K562 (cell line): ENCODE measurements at regions not wholly inside any gene's neighbourhood (a gene's known extent, or its start where the extent isn't known, plus 50 kb on each side); places are given as distances from the start of the nearest gene placed in this dataset.

Experiments
- ATAC-seq: fragments of 200-7000 bp; cut with Tn5 transposase; 3 replicates; pipeline ENCODE4 v1.9.1; 2020; ENCODE audit warnings: moderate library complexity
- BruUV-seq: library from RNA; stranded (reverse); fragments of 400-500 nt; replicated peaks from 2 replicates; lab custom pipeline; 2021; lab: Mats Ljungman, UMichigan
- CTCF ChIA-PET: fragments of 300-600 bp; formaldehyde crosslinking; extraction: SDS; loops from one replicate; lab custom pipeline; 2021; ENCODE audit warnings: low intra/inter-chr PET ratio; lab: Yijun Ruan, JAX
- POLR2A ChIA-PET: fragments of 300-600, 350-650 bp; sonication (Branson Sonifier 250); formaldehyde crosslinking; extraction: SDS; loops from one replicate; lab custom pipeline; 2021; ENCODE audit warnings: antibody characterized with exemption, inconsistent platforms; lab: Yijun Ruan, JAX
- DNase-seq, 4 experiments: peaks; one replicate each; pipeline versions ENCODE4 v3.0.0 to v3.0.0-alpha.2; 2011 to 2018; ENCODE audit warnings: low spot score in 3 of 4, mixed read lengths in 3 of 4; ENCODE audit errors: extremely low read depth in 1 of 4
- FAIRE-seq: peaks from 2 replicates; lab custom pipeline; 2011; peaks lifted over from hg19 to GRCh38; lab: Jason Lieb, UNC
- H2AFZ ChIP-seq: 2 replicates; pipeline ENCODE4 v1.6.0; 2011; ENCODE audit warnings: low read depth, low read length, control low read depth, inconsistent platforms
- H3K27ac ChIP-seq: fragments of 200-600 bp; 3 replicates; pipeline ENCODE4 v1.8.0; 2011; ENCODE audit warnings: low read depth, mild to moderate bottlenecking, control low read depth, inconsistent platforms, low read length, moderate library complexity, mixed read lengths; ENCODE audit errors: extremely low read depth
- H3K27me3 ChIP-seq, 2 experiments: fragments of 300-600 bp in 1 of 2; 2 replicates in 1 of 2; 3 replicates in 1 of 2; pipeline versions ENCODE4 v1.6.0 to v1.8.0; 2011; ENCODE audit warnings: inconsistent platforms in 2 of 2, low read length in 2 of 2, mild to moderate bottlenecking in 1 of 2, mixed read lengths in 1 of 2, moderate library complexity in 1 of 2; ENCODE audit not compliant: control insufficient read depth in 2 of 2, insufficient read depth in 2 of 2
- H3K36me3 ChIP-seq: fragments of 300-600 bp; 3 replicates; pipeline ENCODE4 v1.8.0; 2011; ENCODE audit warnings: mild to moderate bottlenecking, low read length, inconsistent platforms; ENCODE audit not compliant: control insufficient read depth, insufficient read depth
- H3K4me1 ChIP-seq, 2 experiments: fragments of 200-600 bp in 1 of 2; replicated peaks in 1 of 2; 2 replicates in 1 of 2; 3 replicates in 1 of 2; pipeline versions ENCODE4 v1.5.1 to v1.8.0; 2011; ENCODE audit warnings: inconsistent platforms in 2 of 2, low read length in 2 of 2, mild to moderate bottlenecking in 1 of 2, mixed read lengths in 1 of 2, moderate library complexity in 1 of 2; ENCODE audit not compliant: control insufficient read depth in 2 of 2, insufficient read depth in 2 of 2
- H3K4me2 ChIP-seq: 2 replicates; pipeline ENCODE4 v1.6.1; 2011; ENCODE audit warnings: low read length, control low read depth, inconsistent platforms, mixed read lengths; ENCODE audit not compliant: insufficient read depth
- H3K4me3 ChIP-seq: fragments of 200-600 bp; sonication (generic), shearing (Covaris generic); 2 replicates; pipeline ENCODE4 v1.5.1; 2016; ENCODE audit warnings: control low read depth, inconsistent platforms
- H3K79me2 ChIP-seq: fragments of 200-600 bp; 3 replicates; pipeline ENCODE4 v1.8.0; 2011; ENCODE audit warnings: low read length, inconsistent platforms; ENCODE audit not compliant: control insufficient read depth, insufficient read depth
- H3K9ac ChIP-seq, 2 experiments: 2 replicates each; pipeline versions ENCODE4 v1.6.0 to v1.6.1; 2011; ENCODE audit warnings: low read depth in 2 of 2, low read length in 2 of 2, control low read depth in 1 of 2, inconsistent platforms in 1 of 2, mild to moderate bottlenecking in 1 of 2, mixed read lengths in 1 of 2; ENCODE audit not compliant: insufficient read depth in 1 of 2
- H3K9me1 ChIP-seq: one replicate; pipeline ENCODE4 v1.6.0; 2011; ENCODE audit warnings: inconsistent platforms, mild to moderate bottlenecking, low read length, moderate library complexity; ENCODE audit not compliant: control insufficient read depth, insufficient read depth
- H3K9me3 ChIP-seq: replicated peaks from 2 replicates; pipeline ENCODE4 v1.5.1; 2011; ENCODE audit warnings: low read depth, low read length, inconsistent platforms; ENCODE audit not compliant: control insufficient read depth, insufficient read depth
- H4K20me1 ChIP-seq: replicated peaks from 2 replicates; pipeline ENCODE4 v1.6.1; 2011; ENCODE audit warnings: low read length, inconsistent platforms, mixed read lengths; ENCODE audit not compliant: control insufficient read depth, insufficient read depth
- IFI16 ChIP-seq: fragments of 250-450 bp; sonication (Bioruptor Pico); IDR thresholded peaks from 2 replicates; pipeline ENCODE4 v2.1.2; 2022; ENCODE audit warnings: mild to moderate bottlenecking, inconsistent platforms
- WGBS: fragments of 100-300 bp; shearing (Covaris generic); methylation state at CpG from one replicate; pipeline ENCODE4 v1.1.6; 2016; ENCODE audit warnings: low coverage, mixed read lengths; ENCODE audit not compliant: insufficient coverage; ENCODE audit errors: missing lambda C conversion rate; 5-methylcytosine and 5-hydroxymethylcytosine counted together
- in situ Hi-C: fragments of 300-500 bp; cut with MboI; formaldehyde crosslinking; loops from 4 replicates; pipeline ENCODE4 v1.15.0; 2018; ENCODE audit warnings: inconsistent platforms, mixed read lengths
- intact Hi-C: fragments of 100-400 bp; cut with micrococcal nuclease; formaldehyde crosslinking; loops from 2 replicates; pipeline ENCODE4 v1.14.2; 2022
- TF ChIP-seq, protein P1 (sequence below): fragments of 450-650 bp; IDR thresholded peaks from 2 replicates; pipeline ENCODE4 v1.6.1; 2016; ENCODE audit warnings: mild to moderate bottlenecking, moderate library complexity
- TF ChIP-seq, protein P2 (sequence below): IDR thresholded peaks from 2 replicates; pipeline ENCODE4 v1.6.1; 2014; ENCODE audit warnings: antibody characterized with exemption

DNA sequence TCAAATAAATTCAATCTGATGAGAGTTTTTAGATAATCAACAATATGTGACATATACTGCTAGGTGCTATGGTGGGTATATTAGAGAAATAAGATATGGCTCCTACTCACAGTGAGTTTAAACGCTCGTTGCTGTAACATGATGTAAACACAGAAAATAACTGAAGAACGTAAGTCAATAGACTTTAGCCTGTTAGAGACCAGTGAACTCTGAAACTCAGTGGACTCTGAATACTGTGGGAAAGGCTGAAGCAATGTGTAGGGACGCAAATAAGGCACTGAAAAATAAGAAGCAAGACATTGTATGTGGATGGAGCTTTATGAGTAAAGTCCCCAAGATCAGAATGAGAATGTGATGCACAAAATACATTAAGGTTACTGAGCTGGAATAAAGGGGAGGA, 431.6 kb downstream of the TFAP2B start:
- H3K4me1 ChIP-seq, result no peaks in the 10 kb centered on the region
- H3K4me2 ChIP-seq, result no peak overlapping the region
- no peak for DNase-seq
- no peaks in the 10 kb centered on the region for H4K20me1 ChIP-seq
- H3K9me1 ChIP-seq, result no peaks in the 10 kb centered on the region
- no peaks in the 10 kb centered on the region for H3K36me3 ChIP-seq
- no peak overlapping the region for H3K9ac ChIP-seq
- ChIA-PET CTCF (no interaction called here), POLR2A (no interaction called here)
- no peak for ATAC-seq
- no peaks in the 10 kb centered on the region for H3K9me3 ChIP-seq
- in situ Hi-C loops, result no loop called here
- intact Hi-C loops, result no loop called here
- TF ChIP-seq, protein P1, sequence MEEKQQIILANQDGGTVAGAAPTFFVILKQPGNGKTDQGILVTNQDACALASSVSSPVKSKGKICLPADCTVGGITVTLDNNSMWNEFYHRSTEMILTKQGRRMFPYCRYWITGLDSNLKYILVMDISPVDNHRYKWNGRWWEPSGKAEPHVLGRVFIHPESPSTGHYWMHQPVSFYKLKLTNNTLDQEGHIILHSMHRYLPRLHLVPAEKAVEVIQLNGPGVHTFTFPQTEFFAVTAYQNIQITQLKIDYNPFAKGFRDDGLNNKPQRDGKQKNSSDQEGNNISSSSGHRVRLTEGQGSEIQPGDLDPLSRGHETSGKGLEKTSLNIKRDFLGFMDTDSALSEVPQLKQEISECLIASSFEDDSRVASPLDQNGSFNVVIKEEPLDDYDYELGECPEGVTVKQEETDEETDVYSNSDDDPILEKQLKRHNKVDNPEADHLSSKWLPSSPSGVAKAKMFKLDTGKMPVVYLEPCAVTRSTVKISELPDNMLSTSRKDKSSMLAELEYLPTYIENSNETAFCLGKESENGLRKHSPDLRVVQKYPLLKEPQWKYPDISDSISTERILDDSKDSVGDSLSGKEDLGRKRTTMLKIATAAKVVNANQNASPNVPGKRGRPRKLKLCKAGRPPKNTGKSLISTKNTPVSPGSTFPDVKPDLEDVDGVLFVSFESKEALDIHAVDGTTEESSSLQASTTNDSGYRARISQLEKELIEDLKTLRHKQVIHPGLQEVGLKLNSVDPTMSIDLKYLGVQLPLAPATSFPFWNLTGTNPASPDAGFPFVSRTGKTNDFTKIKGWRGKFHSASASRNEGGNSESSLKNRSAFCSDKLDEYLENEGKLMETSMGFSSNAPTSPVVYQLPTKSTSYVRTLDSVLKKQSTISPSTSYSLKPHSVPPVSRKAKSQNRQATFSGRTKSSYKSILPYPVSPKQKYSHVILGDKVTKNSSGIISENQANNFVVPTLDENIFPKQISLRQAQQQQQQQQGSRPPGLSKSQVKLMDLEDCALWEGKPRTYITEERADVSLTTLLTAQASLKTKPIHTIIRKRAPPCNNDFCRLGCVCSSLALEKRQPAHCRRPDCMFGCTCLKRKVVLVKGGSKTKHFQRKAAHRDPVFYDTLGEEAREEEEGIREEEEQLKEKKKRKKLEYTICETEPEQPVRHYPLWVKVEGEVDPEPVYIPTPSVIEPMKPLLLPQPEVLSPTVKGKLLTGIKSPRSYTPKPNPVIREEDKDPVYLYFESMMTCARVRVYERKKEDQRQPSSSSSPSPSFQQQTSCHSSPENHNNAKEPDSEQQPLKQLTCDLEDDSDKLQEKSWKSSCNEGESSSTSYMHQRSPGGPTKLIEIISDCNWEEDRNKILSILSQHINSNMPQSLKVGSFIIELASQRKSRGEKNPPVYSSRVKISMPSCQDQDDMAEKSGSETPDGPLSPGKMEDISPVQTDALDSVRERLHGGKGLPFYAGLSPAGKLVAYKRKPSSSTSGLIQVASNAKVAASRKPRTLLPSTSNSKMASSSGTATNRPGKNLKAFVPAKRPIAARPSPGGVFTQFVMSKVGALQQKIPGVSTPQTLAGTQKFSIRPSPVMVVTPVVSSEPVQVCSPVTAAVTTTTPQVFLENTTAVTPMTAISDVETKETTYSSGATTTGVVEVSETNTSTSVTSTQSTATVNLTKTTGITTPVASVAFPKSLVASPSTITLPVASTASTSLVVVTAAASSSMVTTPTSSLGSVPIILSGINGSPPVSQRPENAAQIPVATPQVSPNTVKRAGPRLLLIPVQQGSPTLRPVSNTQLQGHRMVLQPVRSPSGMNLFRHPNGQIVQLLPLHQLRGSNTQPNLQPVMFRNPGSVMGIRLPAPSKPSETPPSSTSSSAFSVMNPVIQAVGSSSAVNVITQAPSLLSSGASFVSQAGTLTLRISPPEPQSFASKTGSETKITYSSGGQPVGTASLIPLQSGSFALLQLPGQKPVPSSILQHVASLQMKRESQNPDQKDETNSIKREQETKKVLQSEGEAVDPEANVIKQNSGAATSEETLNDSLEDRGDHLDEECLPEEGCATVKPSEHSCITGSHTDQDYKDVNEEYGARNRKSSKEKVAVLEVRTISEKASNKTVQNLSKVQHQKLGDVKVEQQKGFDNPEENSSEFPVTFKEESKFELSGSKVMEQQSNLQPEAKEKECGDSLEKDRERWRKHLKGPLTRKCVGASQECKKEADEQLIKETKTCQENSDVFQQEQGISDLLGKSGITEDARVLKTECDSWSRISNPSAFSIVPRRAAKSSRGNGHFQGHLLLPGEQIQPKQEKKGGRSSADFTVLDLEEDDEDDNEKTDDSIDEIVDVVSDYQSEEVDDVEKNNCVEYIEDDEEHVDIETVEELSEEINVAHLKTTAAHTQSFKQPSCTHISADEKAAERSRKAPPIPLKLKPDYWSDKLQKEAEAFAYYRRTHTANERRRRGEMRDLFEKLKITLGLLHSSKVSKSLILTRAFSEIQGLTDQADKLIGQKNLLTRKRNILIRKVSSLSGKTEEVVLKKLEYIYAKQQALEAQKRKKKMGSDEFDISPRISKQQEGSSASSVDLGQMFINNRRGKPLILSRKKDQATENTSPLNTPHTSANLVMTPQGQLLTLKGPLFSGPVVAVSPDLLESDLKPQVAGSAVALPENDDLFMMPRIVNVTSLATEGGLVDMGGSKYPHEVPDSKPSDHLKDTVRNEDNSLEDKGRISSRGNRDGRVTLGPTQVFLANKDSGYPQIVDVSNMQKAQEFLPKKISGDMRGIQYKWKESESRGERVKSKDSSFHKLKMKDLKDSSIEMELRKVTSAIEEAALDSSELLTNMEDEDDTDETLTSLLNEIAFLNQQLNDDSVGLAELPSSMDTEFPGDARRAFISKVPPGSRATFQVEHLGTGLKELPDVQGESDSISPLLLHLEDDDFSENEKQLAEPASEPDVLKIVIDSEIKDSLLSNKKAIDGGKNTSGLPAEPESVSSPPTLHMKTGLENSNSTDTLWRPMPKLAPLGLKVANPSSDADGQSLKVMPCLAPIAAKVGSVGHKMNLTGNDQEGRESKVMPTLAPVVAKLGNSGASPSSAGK, result no peak
- TF ChIP-seq, protein P2, sequence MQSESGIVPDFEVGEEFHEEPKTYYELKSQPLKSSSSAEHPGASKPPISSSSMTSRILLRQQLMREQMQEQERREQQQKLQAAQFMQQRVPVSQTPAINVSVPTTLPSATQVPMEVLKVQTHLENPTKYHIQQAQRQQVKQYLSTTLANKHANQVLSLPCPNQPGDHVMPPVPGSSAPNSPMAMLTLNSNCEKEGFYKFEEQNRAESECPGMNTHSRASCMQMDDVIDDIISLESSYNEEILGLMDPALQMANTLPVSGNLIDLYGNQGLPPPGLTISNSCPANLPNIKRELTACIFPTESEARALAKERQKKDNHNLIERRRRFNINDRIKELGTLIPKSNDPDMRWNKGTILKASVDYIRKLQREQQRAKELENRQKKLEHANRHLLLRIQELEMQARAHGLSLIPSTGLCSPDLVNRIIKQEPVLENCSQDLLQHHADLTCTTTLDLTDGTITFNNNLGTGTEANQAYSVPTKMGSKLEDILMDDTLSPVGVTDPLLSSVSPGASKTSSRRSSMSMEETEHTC, result no peak
- no peak for TF ChIP-seq IFI16 (CRISPR knock-in tag)
- BruUV-seq, result no TSS peak
- no peak overlapping the region; the same call in 1 of the 2 replicates for H2AFZ ChIP-seq
- no peaks in the 10 kb centered on the region for H3K79me2 ChIP-seq
- H3K27ac ChIP-seq, result no peak overlapping the region
- WGBS, result 8% methylated on average over 4 of the region's 4 CpGs
- no peak for FAIRE-seq
- H3K4me3 ChIP-seq, result no peak overlapping the region
- no peaks in the 10 kb centered on the region for H3K27me3 ChIP-seq
